Neural cell (in vitro differentiated cells): ENCODE measurements at regions not wholly inside any gene's neighbourhood (a gene's known extent, or its start where the extent isn't known, plus 50 kb on each side); places are given as distances from the start of the nearest gene placed in this dataset.

Source experiments
- H2AFZ ChIP-seq: fragments of 200-600, 300-800 bp; sonication (generic), shearing (Covaris generic); 2 replicates; pipeline ENCODE4 v1.6.0; 2014; ENCODE audit warnings: low read depth, mild to moderate bottlenecking, antibody characterized with exemption, low read length, moderate library complexity
- H3F3A ChIP-seq: fragments of 200-600 bp; shearing (Covaris generic); 2 replicates; pipeline ENCODE4 v1.6.1; 2016; ENCODE audit warnings: mild to moderate bottlenecking, moderate library complexity, mixed read lengths, antibody characterized with exemption, low read length; ENCODE audit not compliant: insufficient read depth, poor library complexity, severe bottlenecking
- H3K27ac ChIP-seq: fragments of 200-600, 300-800 bp; sonication (generic), shearing (Covaris generic); 2 replicates; pipeline ENCODE4 v1.5.1; 2014; ENCODE audit warnings: mild to moderate bottlenecking, low read length, moderate library complexity
- H3K27me3 ChIP-seq: fragments of 300-800, 200-600 bp; sonication (generic), shearing (Covaris generic); 2 replicates; pipeline ENCODE4 v1.6.0; 2014; ENCODE audit warnings: mild to moderate bottlenecking, low read depth, low read length, moderate library complexity; ENCODE audit not compliant: insufficient read depth
- H3K36me3 ChIP-seq: fragments of 300-800, 200-600 bp; sonication (generic), shearing (Covaris generic); 2 replicates; pipeline ENCODE4 v1.5.1; 2014; ENCODE audit warnings: mild to moderate bottlenecking, antibody characterized with exemption, low read length, moderate library complexity; ENCODE audit not compliant: insufficient read depth
- H3K4me2 ChIP-seq: fragments of 300-800, 200-600 bp; sonication (generic), shearing (Covaris generic); 2 replicates; pipeline ENCODE4 v1.6.0; 2014; ENCODE audit warnings: mild to moderate bottlenecking, low read length
- H3K4me3 ChIP-seq: fragments of 300-800, 200-600 bp; sonication (generic), shearing (Covaris generic); 2 replicates; pipeline ENCODE4 v1.5.1; 2014; ENCODE audit warnings: mild to moderate bottlenecking, low read length, moderate library complexity
- H3K79me2 ChIP-seq: fragments of 200-600 bp; shearing (Covaris generic); replicated peaks from 2 replicates; pipeline ENCODE4 v1.6.0; 2014; ENCODE audit warnings: mild to moderate bottlenecking, low read length, moderate library complexity; ENCODE audit not compliant: insufficient read depth
- H3K9ac ChIP-seq: fragments of 300-800, 200-600 bp; sonication (generic), shearing (Covaris generic); 2 replicates; pipeline ENCODE4 v1.6.1; 2016; ENCODE audit warnings: mild to moderate bottlenecking, low read length, mixed read lengths
- H3K9me2 ChIP-seq: fragments of 200-600 bp; shearing (Covaris generic); 2 replicates; pipeline ENCODE4 v1.6.1; 2016; ENCODE audit warnings: mild to moderate bottlenecking, low read length, mixed read lengths; ENCODE audit not compliant: insufficient read depth
- H3K9me3 ChIP-seq: fragments of 200-600, 300-800 bp; sonication (generic), shearing (Covaris generic); 2 replicates; pipeline ENCODE4 v1.6.1; 2016; ENCODE audit warnings: mild to moderate bottlenecking, mixed run types, low read length, moderate library complexity, mixed read lengths
- H4K20me1 ChIP-seq: fragments of 200-600 bp; shearing (Covaris generic); 2 replicates; pipeline ENCODE4 v1.6.1; 2016; ENCODE audit warnings: mild to moderate bottlenecking, mixed run types; ENCODE audit not compliant: insufficient read depth
- EP300 ChIP-seq: fragments of 450-650 bp; conservative IDR thresholded peaks from 2 replicates; pipeline ENCODE4 v1.6.1; 2014; ENCODE audit warnings: antibody characterized with exemption, mild to moderate bottlenecking, moderate library complexity; ENCODE audit not compliant: poor library complexity, severe bottlenecking
- EZH2 ChIP-seq: fragments of 200-600, 300-800 bp; shearing (Covaris generic), sonication (generic); IDR thresholded peaks from 2 replicates; pipeline ENCODE4 v1.6.1; 2014; ENCODE audit warnings: antibody characterized with exemption, low read length, borderline replicate concordance, mild to moderate bottlenecking; ENCODE audit not compliant: insufficient read depth, poor library complexity, severe bottlenecking
- MXI1 ChIP-seq: fragments of 450-650 bp; conservative IDR thresholded peaks from 2 replicates; pipeline ENCODE4 v1.6.1; 2014; ENCODE audit warnings: antibody characterized with exemption, mild to moderate bottlenecking; ENCODE audit not compliant: poor library complexity, severe bottlenecking
- POLR2AphosphoS5 ChIP-seq: IDR thresholded peaks from 2 replicates; pipeline ENCODE4 v1.6.1; 2012
- RAD21 ChIP-seq: fragments of 450-650 bp; conservative IDR thresholded peaks from 2 replicates; pipeline ENCODE4 v1.6.1; 2014; ENCODE audit warnings: antibody characterized with exemption, mild to moderate bottlenecking, moderate library complexity
- SMC3 ChIP-seq: fragments of 450-650 bp; conservative IDR thresholded peaks from 2 replicates; pipeline ENCODE4 v1.6.1; 2014; ENCODE audit warnings: antibody characterized with exemption, mild to moderate bottlenecking, moderate library complexity; ENCODE audit not compliant: poor library complexity
- TAF1 ChIP-seq: IDR thresholded peaks from 2 replicates; pipeline ENCODE4 v1.6.1; 2012; ENCODE audit warnings: low read depth
- TF ChIP-seq, protein P1 (sequence below): fragments of 450-650 bp; IDR thresholded peaks from 2 replicates; pipeline ENCODE4 v1.5.1; 2014; ENCODE audit warnings: antibody characterized with exemption, mild to moderate bottlenecking, moderate library complexity; ENCODE audit not compliant: poor library complexity, severe bottlenecking
- TF ChIP-seq, protein P2 (sequence below): IDR thresholded peaks from 2 replicates; pipeline ENCODE4 v1.6.1; 2012; ENCODE audit warnings: borderline replicate concordance

DNA sequence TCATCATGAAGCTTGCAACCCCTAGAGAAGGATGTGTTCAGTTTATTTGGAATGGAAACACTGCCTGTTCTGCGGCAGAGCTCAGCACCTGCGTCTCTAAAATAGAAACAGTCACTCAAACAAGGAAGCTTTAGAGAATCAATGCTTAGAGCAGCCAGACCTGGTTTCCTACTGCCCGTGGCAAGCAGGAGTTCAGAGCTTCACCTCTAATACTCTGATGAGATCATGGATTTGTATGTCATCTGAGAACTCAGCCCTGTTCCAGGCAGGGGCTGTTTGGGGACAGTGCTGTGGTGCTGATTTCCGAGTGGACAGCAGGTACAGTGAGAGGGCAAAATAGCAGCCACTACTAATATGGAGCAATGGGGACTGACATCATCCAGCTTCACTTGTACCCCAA, 236.0 kb upstream of the IRX1 start:
- no peaks in the 10 kb centered on the region for H4K20me1 ChIP-seq
- no peak overlapping the region for H3K27ac ChIP-seq
- no peaks in the 10 kb centered on the region for H3K9me3 ChIP-seq
- H3K9ac ChIP-seq = no peak overlapping the region
- H3K9me2 ChIP-seq = no peaks in the 10 kb centered on the region
- no peak overlapping the region for H2AFZ ChIP-seq
- no peaks in the 10 kb centered on the region for H3K36me3 ChIP-seq
- H3K79me2 ChIP-seq = no peaks in the 10 kb centered on the region
- TF ChIP-seq POLR2AphosphoS5 = no peak
- no peak for TF ChIP-seq EP300
- TF ChIP-seq, protein P1, sequence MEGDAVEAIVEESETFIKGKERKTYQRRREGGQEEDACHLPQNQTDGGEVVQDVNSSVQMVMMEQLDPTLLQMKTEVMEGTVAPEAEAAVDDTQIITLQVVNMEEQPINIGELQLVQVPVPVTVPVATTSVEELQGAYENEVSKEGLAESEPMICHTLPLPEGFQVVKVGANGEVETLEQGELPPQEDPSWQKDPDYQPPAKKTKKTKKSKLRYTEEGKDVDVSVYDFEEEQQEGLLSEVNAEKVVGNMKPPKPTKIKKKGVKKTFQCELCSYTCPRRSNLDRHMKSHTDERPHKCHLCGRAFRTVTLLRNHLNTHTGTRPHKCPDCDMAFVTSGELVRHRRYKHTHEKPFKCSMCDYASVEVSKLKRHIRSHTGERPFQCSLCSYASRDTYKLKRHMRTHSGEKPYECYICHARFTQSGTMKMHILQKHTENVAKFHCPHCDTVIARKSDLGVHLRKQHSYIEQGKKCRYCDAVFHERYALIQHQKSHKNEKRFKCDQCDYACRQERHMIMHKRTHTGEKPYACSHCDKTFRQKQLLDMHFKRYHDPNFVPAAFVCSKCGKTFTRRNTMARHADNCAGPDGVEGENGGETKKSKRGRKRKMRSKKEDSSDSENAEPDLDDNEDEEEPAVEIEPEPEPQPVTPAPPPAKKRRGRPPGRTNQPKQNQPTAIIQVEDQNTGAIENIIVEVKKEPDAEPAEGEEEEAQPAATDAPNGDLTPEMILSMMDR = no peak
- TF ChIP-seq TAF1 = no peak
- TF ChIP-seq, protein P2, sequence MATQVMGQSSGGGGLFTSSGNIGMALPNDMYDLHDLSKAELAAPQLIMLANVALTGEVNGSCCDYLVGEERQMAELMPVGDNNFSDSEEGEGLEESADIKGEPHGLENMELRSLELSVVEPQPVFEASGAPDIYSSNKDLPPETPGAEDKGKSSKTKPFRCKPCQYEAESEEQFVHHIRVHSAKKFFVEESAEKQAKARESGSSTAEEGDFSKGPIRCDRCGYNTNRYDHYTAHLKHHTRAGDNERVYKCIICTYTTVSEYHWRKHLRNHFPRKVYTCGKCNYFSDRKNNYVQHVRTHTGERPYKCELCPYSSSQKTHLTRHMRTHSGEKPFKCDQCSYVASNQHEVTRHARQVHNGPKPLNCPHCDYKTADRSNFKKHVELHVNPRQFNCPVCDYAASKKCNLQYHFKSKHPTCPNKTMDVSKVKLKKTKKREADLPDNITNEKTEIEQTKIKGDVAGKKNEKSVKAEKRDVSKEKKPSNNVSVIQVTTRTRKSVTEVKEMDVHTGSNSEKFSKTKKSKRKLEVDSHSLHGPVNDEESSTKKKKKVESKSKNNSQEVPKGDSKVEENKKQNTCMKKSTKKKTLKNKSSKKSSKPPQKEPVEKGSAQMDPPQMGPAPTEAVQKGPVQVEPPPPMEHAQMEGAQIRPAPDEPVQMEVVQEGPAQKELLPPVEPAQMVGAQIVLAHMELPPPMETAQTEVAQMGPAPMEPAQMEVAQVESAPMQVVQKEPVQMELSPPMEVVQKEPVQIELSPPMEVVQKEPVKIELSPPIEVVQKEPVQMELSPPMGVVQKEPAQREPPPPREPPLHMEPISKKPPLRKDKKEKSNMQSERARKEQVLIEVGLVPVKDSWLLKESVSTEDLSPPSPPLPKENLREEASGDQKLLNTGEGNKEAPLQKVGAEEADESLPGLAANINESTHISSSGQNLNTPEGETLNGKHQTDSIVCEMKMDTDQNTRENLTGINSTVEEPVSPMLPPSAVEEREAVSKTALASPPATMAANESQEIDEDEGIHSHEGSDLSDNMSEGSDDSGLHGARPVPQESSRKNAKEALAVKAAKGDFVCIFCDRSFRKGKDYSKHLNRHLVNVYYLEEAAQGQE = no peak
- no peak for TF ChIP-seq EZH2
- no peak for TF ChIP-seq MXI1
- no peak for TF ChIP-seq RAD21
- no peak for TF ChIP-seq SMC3
- H3K4me2 ChIP-seq = no peak overlapping the region
- no peaks in the 10 kb centered on the region for H3K27me3 ChIP-seq
- H3K4me3 ChIP-seq = no peak overlapping the region
- H3F3A ChIP-seq = no peaks in the 10 kb centered on the region

DNA sequence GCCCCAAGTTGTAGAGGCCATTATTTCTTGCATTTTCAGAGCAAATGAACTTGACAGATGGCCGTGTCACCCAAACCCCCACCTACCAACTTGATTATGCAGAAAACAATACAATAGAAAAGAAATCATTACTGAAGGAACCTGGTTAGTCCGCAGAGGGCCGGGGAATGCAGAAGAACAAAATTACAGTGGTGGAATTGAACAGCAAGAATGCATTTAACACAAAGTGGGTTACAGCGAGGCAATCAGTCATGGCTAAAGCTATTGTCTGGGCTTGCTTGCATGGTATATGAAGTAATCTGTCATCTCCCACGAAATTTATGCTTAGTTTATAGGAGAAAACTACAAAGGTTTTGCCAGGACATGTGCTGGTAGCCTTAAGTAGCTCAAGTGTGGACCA, 238.3 kb upstream of the IRX1 start:
- no peaks in the 10 kb centered on the region for H3K79me2 ChIP-seq
- no peak overlapping the region for H3K9ac ChIP-seq
- H3K4me2 ChIP-seq = no peak overlapping the region
- no peaks in the 10 kb centered on the region for H4K20me1 ChIP-seq
- no peaks in the 10 kb centered on the region for H3F3A ChIP-seq
- TF ChIP-seq TAF1 (no peak), SMC3 (no peak), RAD21 (no peak), MXI1 (no peak), EP300 (no peak), EZH2 (no peak)
- TF ChIP-seq, protein P2 = no peak
- TF ChIP-seq, protein P1 = no peak
- H2AFZ ChIP-seq = no peak overlapping the region
- H3K27me3 ChIP-seq = no peaks in the 10 kb centered on the region
- H3K27ac ChIP-seq = no peak overlapping the region
- H3K4me3 ChIP-seq = no peak overlapping the region
- H3K9me2 ChIP-seq = no peaks in the 10 kb centered on the region
- H3K9me3 ChIP-seq = no peaks in the 10 kb centered on the region
- H3K36me3 ChIP-seq = no peaks in the 10 kb centered on the region
